ENCODE measurements at regions not wholly inside any gene's neighbourhood (a gene's known extent, or its start where the extent isn't known, plus 50 kb on each side); places are given as distances from the start of the nearest gene placed in this dataset.
A peak's percentile ranks its signal among the peaks of the same experiment; 100 is the strongest.
"Not testable (repeated sequence)": the region's sequence is repeated elsewhere in the genome, so short reads cannot be mapped to it uniquely, and the experiment has no call there.

DNA sequence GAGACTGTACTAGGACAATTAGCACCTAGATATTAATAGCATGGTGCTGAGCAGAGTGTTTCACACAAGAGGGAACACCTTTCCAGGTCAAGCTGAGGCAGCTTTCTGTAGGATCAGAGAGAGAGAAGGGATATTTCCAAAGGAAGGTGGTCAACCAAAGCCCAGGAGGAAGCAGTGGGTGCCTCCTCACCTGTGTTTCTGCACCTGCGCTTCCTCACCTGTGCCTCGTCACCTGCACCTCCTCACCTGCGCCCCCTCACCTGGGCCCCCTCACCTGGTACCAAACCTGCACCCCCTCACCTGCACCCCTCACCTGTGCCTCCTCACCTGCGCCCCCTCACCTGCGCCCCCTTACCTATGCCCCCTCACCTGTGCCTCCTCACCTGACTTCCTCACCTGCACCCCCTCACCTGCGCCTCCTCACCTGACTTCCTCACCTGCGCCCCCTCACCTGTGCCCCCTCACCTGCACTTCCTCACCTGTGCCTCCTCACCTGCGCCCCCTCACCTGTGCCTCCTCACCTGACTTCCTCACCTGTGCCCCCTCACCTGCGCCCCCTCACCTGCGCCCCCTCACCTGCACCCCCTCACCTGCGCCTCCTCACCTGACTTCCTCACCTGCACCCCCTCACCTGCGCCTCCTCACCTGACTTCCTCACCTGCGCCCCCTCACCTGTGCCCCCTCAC, 67.9 kb downstream of the TTLL2 start:
- DNase-seq, result peak in 1 of 4 experiments; percentile 14

DNA sequence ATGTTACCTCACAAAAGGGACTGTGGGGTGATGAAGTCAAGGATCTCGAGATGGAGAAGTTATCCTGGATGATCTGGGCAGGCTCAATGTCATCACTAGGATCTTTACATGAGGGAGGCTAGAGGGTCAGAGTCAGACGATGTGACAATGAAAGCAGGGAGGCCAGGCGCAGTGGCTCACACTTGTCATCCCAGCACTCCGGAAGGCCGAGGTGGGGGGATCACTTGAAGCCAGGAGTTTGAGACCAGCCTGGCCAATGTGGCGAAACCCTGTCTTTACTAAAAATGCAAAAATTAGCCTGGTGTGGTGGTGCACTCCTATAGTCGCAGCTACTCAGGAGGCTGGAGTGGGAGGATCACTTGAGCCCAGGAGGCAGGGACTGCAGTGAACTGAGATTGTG, 68.8 kb downstream of the TTLL2 start:
- DNase-seq, result no peak

DNA sequence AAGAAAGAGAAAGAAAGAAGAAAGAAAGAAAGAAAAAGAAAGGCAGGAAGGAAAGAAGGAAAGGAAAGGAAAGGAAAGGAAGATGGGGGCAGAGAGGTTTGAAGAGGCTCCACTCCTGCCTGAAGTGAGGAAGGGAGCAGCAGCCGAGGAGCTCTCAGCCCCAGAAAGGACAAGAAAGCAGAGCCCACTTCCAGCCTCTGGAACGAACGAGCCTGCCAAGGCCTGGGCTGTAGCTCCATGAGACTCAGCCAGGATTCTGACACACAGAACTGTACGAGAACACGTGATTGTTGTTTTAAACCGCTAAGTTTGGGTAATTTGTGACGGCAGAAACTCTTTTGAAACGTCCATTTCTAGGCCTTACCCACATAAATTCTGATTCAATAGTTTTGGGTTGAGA, 69.5 kb downstream of the TTLL2 start:
- no peak for DNase-seq

DNA sequence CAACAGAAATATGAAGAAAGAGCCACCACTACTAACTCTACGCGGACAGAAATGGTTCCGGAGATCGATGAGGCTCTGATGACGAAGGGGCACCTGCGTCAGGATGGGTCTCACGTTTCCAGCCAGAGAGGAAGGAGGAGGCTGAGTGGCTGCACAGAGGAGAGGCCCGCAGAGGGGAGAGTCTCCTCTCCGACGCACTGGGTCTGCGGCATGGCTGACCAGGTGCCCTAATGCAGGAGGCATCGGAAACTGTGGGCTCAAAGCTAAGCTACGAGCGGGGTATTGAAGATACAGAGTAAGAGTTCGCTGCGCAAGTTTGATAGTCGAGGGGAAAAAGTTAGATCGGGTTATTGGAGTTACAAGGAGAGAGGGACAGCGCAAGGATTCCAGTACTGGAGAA, 69.9 kb downstream of the TTLL2 start:
- no peak for DNase-seq

DNA sequence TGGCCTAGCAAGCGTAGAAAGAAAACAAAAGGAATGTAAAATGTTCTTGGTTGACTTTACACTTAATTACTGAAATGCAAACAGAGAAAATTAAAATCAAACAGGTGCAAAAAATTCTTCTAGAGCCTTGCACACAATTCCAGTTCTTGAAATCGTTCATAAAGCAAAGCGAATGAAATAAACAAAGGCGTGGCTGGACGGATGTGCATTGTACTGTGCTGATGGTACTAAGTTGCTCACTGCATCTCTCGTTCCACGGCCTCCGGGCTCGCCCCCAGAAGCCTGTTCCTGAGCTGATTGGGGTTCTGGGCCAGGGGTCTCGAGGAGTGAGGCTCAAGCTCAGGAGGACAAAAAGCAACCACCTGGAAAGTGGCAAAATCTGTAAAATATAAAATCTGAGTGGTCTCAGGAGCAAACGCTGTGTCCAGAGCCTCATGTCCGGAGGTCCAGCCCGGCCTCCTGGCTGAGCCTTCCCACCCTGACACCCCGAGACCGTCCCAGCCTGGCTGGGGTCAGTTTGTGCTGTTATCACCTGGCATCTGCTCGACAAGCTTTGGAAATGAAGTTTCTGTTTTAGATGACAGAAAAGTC, 71.3 kb downstream of the TTLL2 start:
- DNase-seq, result no peak

DNA sequence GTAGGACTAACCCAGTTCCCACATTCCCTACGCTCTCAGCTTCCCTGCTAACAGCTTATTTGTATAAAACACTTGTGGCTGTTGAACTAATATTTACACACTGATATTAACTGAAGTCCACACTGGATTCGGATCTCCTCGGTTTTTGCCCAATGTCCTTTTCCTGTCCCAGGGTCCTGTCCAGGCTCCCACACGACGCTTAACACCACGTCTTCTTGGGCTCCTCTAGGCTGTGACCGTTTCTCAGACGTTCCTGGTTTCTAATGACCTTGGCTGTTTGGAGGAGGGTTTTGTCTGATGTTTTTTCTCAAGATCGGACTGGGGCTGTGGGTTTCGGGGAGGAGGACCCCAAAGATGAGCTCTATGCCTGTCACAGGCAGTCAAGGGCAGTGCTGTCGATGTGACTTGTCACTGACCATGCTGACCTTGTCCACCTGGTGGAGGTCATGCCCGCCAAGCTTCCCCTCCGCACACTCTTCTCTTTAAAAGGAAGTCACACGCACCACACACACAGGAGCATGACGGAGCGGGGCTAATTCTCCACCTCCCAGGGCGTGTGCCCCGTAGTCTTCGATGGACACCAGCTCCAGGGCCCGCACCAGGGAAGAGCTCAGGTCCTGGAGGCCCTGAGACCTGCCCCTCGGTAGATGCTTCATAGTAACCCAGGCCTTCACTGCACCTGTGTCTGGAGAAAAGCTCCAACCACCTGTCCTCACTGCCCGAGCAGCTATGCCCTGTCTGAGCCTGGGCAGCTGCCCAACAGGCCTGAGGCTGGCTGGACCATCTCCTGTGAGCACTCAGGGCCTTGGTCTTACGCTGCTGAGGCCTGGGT, 72.0 kb downstream of the TTLL2 start:
- no peak for DNase-seq

DNA sequence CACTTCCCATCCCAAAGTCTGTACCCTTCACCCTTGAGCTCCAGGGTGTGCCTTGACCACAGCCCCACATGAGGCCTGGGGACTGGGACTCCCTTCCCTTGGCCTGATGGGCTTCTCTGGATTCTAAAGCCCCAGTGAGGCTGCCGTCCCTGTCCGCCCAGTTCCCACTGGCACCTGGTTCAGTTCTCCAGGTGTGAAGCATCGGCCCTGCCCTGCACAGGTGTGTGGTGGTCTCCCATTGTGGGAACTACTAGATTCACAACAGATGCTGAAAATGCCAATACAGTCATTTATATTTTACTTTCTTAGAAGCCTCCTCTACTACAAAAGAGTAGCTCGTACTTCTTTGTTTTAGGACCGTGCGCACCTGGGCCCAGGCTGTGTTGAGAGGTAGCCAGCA, 72.8 kb downstream of the TTLL2 start:
- DNase-seq, result no peak

DNA sequence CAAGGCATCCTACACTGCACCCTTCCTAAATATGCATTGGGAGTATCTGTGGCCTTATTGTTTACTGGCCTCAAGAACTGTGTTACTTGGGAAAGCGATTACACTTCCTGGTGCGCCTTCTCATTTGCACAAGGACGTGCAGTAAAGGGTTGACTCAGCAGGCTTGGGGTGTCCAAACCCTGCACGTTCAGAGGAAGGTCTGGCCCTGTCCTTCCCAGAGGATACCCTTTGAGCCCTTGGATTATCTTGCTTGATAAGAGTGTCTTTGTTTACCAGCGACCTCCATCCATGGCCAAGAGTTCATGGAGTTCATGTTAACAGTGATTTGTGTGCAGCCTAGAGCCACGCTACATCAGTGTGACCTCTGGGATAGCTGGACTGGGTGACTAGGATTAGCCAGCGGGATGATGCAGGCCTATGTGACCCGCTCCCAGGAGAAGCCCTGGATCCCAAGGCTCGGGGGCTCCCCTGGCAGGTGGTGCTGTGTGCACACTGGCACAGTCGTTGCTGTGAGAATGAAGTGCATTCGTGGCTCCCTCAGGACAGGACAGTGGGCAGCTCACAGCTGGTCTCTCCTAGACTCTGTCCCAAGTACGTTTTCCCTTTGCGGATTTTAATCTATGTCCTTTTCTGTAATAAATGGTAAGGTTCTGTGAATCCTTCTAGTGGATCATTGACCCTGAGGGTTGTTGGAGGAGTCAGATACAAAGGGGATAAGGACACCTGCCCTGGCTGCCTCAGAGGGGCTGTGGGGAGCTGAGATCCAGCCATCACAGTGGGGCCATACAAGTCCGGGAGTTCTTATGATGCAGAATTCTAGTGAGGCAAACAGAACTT, 73.5 kb downstream of the TTLL2 start:
- DNase-seq, result no peak

DNA sequence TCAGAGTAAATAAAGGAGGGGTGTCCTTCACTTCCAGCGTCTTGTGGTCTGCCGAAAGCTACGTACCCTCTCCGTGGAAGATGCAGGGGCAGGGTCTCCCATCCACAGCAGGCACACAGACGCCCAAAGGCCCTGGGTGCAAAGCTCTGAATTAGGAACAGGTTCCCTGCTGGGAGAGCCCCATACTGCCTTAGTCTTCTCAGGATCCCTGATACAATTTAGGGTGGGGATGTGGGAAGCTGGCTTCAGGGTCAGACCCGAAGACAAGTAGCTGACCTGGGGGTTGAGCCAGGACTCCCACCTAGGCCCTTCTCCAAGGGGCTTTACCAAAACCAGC, 74.1 kb downstream of the TTLL2 start:
- no peak for DNase-seq

DNA sequence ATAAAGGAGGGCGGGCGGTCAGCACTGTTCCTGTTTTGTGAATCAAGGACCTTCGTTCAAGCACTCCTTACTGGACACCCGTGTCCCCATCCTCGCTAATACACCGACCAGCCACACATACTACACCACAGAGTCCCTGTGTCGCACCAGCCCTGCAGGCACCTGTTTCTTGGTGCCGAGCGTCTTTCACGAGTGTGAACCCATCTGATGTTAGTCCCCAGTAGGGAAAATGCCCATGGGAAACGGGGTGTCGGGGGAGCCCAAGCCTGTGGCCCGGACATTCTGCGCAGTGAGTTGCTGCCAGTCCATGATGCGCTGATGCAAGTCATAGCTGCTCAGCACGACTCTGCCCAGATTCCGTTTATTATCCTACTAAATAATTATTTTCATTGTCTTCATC, 74.7 kb downstream of the TTLL2 start:
- DNase-seq, result no peak

DNA sequence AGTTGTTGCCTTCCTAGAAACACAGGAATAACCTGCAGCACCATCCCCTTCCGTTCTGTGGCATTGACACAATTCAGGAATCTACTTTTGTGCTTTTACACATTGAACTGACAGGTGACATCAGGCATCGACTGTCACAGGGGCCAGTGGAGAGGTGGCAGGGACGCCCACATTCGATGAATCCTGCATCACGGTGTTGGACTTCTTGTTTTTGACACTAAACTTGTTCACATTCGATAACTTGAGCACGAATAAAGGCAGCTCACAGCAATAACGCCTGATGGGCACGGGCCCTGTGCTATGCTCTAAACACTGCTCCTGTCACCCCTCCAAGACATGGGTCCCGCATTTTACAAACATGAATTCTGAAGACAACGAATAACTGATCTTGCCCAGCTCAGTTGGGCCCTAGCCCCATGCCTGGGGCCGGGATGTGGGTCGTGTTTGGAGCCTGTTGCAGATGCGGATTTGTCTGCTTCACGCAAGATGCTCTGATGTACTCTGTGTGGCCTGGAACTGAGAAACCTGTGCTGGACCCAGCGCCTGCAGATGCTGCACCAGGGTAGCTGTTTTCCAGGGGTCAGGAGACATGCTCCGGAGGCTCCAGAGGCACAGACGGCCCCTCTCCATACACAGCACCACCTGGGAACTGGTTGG, 75.7 kb downstream of the TTLL2 start:
- DNase-seq, result no peak

DNA sequence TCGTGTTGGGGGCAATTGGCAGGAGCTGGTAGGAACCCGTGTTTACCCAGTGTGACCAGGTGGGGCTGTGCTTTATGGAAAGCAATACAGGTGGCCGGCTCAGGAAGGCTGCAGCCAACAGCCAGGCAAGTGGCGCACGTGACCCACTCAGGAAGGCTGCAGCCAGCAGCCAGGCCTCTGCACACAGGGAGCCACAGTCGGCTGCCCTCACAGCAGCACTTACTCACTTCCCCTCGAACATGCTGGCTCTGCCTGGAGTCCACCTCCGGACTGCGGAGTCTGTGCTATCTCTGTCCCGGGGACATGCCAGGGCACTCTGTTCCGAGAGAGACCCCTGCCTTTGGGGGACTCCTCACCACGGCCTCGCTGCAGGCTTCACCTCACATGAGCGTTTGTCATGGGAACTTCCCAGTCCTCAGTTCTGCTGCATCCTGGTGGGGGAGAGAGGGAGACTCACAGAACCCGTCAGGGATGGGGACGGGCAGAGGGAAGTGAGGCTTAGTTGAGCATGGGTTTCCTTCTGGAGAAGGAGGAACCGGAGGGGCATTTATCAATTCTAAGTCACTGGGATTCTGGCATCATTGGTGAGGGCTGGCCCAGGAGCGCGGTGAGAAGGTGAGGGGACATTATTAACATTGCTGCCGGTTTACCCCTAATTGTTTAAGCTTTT, 76.8 kb downstream of the TTLL2 start:
- DNase-seq, result no peak

DNA sequence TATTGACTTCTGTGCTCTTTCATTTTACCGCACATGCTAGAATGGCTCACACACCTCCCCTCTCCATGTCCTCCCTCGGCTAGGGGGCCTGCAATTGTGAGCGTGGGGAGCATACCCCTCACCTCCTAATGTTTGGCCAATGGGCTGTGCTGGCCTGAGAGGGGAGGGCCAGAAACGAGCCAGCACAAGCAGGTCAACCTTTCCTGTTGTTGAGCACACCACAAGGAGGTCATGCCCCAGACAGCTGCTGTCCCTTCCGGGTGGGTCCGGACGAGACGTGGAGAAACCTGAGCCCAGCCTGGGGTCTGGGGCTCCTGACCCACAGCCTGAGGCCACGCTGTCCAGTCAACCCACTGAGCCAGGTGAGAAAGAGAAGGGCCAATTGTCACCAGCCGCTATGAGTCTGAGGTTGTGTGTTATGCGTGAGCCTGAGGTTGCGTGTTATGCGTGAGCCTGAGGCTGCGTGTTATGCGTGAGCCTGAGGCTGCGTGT, 77.4 kb downstream of the TTLL2 start:
- DNase-seq, result no peak

DNA sequence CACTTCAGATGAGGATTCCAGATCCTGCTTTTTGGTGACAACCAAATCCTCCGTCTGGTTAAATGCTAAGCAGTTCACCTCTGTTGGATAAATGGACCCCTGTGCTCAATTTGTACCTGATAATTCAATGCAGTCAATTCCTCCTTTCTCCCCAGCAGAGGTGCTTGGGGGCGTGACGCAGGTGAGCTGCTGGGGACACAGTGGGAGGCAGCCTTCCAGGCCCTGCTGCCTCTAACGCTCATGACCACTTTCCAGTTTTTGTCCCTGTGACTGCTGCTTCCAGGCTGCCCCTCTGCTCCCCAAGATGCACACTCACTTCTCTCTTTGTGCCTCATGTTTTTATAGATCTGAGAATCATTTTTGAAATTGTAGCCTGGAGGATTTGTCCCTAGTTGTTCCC, 78.5 kb downstream of the TTLL2 start:
- no peak for DNase-seq

DNA sequence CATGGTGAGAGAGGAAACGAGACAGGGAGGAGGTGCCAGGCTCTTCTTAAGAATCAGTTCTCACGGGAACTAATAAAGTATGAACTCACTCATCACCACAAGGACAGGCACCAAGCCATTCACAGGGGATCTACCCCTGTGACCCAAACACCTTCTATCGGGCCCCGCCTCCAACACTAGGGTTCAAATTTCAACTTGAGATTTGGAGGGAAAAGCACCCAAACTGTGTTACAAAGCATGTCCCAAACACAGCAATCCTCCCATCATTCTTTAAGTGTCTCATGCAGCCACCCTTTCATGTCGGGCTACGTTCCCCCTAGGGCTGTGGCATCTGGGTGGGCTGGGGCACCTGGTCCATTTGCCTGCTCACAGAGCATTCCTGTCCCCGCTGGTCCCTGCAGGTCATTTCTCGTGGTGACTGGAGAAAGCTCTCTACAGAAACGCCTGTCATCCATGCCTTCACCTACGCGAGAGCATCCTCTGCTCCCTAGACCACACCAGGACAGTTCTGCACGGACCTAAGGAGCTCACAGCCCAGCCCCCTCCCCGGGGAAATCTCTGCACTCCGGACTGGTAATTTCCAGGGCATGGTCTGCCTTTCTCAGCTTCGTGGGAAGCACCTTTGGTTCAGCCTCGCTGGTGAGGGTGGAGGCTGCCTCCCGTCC, 79.6 kb downstream of the TTLL2 start:
- DNase-seq, result no peak

DNA sequence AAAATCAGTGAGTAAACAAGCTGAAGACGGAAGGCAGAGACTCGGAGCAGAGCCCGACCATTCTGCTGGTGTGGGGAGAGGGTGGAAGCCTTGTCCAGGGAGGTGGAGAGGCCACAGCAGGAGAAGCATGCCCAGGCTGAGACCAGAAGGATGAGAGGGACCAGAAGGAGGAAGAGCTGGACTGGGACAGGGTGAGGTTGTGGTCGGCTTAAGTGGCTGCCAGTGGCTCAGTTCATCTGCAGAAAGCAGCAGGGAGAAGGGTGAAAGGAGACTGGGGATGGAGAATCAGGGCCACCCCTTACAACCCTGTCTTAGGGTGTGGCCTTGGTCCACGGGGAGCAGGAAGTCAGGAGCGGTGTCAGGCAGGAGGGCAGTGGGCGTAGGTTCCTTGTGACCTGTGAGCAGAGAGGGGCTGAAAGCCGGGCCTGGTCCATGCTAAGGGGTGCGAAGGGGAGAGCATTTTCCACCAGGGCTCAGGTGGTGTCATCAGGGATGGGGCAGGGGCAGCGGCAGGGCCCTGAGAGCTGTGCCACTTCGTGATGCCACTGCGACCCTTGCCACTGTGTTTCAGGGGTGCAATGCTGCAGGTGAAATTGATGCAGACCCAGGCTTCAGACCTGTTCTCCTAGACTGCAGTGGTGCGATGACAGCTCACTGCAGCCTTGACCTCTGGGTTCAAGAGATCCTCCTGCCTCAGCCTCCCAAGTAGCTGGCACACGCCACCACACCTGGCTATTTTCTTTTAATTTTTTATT, 81.1 kb downstream of the TTLL2 start:
- DNase-seq, result no peak

DNA sequence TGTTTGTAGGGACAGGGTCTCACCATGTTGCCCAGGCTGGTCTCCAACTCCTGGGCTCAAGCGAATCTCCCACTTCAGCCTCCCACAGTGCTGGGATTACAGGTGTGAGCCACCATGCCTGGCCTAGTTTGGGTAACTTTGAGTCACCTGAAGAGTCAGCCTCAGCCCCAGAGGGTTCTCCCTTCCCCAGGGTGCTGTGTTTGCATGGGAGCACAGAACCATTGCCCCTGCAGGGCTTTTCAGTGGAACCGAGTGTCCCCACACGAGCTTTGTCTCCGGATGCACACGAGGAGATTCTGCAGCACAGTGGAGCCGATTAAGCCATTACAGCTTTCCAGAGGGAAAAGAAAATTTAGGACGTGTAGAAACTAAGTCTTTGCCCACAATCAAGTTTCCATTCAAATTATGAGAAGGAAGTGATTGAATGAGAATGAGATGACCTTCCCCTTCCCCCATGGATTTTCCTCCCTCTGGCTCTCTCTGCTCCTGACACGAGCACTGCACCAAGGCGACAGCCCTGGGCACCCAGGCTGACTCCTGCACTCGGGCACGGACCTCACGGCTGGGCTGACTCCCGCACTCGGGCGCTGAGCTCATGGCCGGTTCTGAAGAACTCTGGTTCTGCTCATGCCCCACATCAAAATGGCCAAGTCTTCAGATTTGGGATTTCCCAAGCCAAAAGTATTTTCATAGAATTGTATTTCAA, 81.8 kb downstream of the TTLL2 start:
- DNase-seq, result not testable (repeated sequence)

DNA sequence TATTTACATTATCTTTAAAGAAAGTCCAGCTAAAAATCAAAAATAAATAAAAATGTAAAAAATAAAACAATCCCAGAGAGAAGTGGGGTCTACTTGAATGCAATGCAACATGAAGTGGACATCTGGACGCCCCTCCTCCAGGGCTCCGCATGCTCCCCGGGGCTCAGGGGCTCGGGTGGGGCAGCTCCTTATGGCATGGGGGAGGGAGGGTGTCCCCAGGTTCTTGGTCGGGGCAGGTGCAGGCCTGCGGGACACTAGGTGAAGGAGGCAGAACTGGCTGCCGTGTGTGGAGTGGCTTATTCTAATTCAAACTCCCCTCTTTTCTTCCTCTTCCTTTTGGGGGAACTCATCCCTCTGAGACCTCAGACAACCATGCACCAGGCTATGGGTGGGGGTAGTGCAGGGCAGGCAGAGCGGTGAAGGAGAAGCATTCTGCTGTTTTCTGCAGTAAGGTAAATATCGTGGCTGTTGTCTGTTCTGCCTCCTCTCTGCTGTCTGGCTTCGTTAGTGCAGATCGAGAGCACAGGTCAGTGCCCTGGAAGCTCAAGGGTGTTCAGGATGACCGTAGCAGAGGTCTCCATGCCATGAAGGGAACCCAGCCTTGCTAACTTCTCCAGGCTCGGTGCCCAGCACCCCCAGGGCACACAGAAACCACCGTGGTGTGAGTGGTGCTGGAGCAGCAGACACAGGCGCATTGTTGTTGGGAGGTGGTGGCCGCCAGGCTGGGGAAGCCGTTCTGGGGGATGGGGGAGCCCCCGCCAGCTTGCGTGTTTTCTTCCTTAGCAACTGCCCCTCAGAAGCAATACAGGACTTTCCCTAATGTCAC, 82.6 kb downstream of the TTLL2 start:
- no peak for DNase-seq
